Panc1 (cell line): ENCODE measurements at regions not wholly inside any gene's neighbourhood (a gene's known extent, or its start where the extent isn't known, plus 50 kb on each side); places are given as distances from the start of the nearest gene placed in this dataset.

ENCODE experiments used
- ATAC-seq: fragments of 200-7000 bp; cut with Tn5 transposase; 2 replicates; pipeline ENCODE4 v1.9.1; 2020; ENCODE audit warnings: mild to moderate bottlenecking, moderate library complexity
- BruUV-seq: library from RNA; stranded (reverse); fragments of 400-500 nt; replicated peaks from 2 replicates; lab custom pipeline; 2021; lab: Mats Ljungman, UMichigan
- CTCF ChIA-PET: fragments of 300-600 bp; sonication (Branson Sonifier 250); formaldehyde crosslinking; loops from one replicate; lab custom pipeline; 2022; ENCODE audit warnings: antibody characterized with exemption; lab: Charles Lee
- POLR2A ChIA-PET: fragments of 300-600 bp; sonication (Branson Sonifier 250); formaldehyde crosslinking; loops from one replicate; lab custom pipeline; 2022; ENCODE audit warnings: antibody characterized with exemption; lab: Charles Lee
- DNase-seq: peaks from one replicate; pipeline ENCODE4 v3.0.0-alpha.2; 2010; ENCODE audit warnings: low read depth, low spot score
- H3K27ac ChIP-seq: 2 replicates; pipeline ENCODE4 v1.5.1; 2011; ENCODE audit warnings: mild to moderate bottlenecking, low read length, inconsistent platforms
- H3K27me3 ChIP-seq: fragments of 200-500 bp; sonication (Bioruptor generic); 2 replicates; pipeline ENCODE4 v1.6.0; 2014; ENCODE audit warnings: low read length, inconsistent platforms; ENCODE audit not compliant: control insufficient read depth, insufficient read depth
- H3K36me3 ChIP-seq: fragments of 200-500 bp; sonication (Bioruptor generic); 2 replicates; pipeline ENCODE4 v1.5.1; 2014; ENCODE audit warnings: inconsistent platforms, mild to moderate bottlenecking, low read length, moderate library complexity; ENCODE audit not compliant: control insufficient read depth, insufficient read depth
- H3K4me1 ChIP-seq: 2 replicates; pipeline ENCODE4 v1.5.1; 2011; ENCODE audit warnings: inconsistent platforms, mild to moderate bottlenecking, low read length, moderate library complexity; ENCODE audit not compliant: control insufficient read depth, insufficient read depth
- H3K4me3 ChIP-seq, 2 experiments: 2 replicates each; pipeline ENCODE4 v1.5.1; 2011 to 2012; ENCODE audit warnings: low read depth in 2 of 2, low read length in 2 of 2, mild to moderate bottlenecking in 2 of 2, inconsistent platforms in 1 of 2, moderate library complexity in 1 of 2
- H3K9me3 ChIP-seq: fragments of 200-500 bp; sonication (Bioruptor generic); 2 replicates; pipeline ENCODE4 v1.5.1; 2014; ENCODE audit warnings: low read depth, mild to moderate bottlenecking, inconsistent platforms, low read length, moderate library complexity; ENCODE audit not compliant: control insufficient read depth, insufficient read depth
- POLR2AphosphoS5 ChIP-seq: IDR thresholded peaks from 2 replicates; pipeline ENCODE4 v1.6.1; 2012; ENCODE audit warnings: mild to moderate bottlenecking, low read depth, low read length, moderate library complexity
- SIN3A ChIP-seq: IDR thresholded peaks from 2 replicates; pipeline ENCODE4 v1.6.1; 2012; ENCODE audit warnings: low read depth, mild to moderate bottlenecking, low read length, moderate library complexity, borderline replicate concordance; ENCODE audit not compliant: insufficient read depth
- TCF7L2 ChIP-seq: IDR thresholded peaks from 2 replicates; pipeline ENCODE4 v1.6.1; 2011; ENCODE audit warnings: mild to moderate bottlenecking, low read depth, low read length, inconsistent platforms
- in situ Hi-C: cut with HindIII; loops from 2 replicates; pipeline ENCODE4 v1.10.0; 2016; ENCODE audit warnings: low sequenced_read_pairs, low pct_unique_long_range_greater_than_20kb
- intact Hi-C: fragments of 100-400 bp; cut with micrococcal nuclease; formaldehyde crosslinking; loops from one replicate; pipeline ENCODE4 v1.10.0; 2022; ENCODE audit not compliant: unreplicated experiment
- TF ChIP-seq, protein P1 (sequence below), 2 experiments: IDR thresholded peaks; 2 replicates each; pipeline ENCODE4 v1.6.1; 2011 to 2012; ENCODE audit warnings: low read depth in 2 of 2, control low read depth in 1 of 2, low read length in 1 of 2, mild to moderate bottlenecking in 1 of 2, moderate library complexity in 1 of 2; ENCODE audit not compliant: insufficient read depth in 1 of 2
- TF ChIP-seq, protein P2 (sequence below): fragments of 450-650 bp; IDR thresholded peaks from 2 replicates; pipeline ENCODE4 v1.5.1; 2017; ENCODE audit warnings: mild to moderate bottlenecking

GRCh38 chr2:52258038-52258437, 1226.1 kb upstream of the NRXN1 start:
- H3K4me1 ChIP-seq: no peaks in the 10 kb centered on the region
- H3K9me3 ChIP-seq: no peaks in the 10 kb centered on the region
- H3K27ac ChIP-seq: no peak overlapping the region
- intact Hi-C loops (no loop called here), in situ Hi-C loops (no loop called here)
- H3K27me3 ChIP-seq: no peaks in the 10 kb centered on the region
- no peaks in the 10 kb centered on the region for H3K36me3 ChIP-seq
- no peak for ATAC-seq
- no peak for TF ChIP-seq SIN3A
- TF ChIP-seq POLR2AphosphoS5: no peak
- TF ChIP-seq, protein P1, sequence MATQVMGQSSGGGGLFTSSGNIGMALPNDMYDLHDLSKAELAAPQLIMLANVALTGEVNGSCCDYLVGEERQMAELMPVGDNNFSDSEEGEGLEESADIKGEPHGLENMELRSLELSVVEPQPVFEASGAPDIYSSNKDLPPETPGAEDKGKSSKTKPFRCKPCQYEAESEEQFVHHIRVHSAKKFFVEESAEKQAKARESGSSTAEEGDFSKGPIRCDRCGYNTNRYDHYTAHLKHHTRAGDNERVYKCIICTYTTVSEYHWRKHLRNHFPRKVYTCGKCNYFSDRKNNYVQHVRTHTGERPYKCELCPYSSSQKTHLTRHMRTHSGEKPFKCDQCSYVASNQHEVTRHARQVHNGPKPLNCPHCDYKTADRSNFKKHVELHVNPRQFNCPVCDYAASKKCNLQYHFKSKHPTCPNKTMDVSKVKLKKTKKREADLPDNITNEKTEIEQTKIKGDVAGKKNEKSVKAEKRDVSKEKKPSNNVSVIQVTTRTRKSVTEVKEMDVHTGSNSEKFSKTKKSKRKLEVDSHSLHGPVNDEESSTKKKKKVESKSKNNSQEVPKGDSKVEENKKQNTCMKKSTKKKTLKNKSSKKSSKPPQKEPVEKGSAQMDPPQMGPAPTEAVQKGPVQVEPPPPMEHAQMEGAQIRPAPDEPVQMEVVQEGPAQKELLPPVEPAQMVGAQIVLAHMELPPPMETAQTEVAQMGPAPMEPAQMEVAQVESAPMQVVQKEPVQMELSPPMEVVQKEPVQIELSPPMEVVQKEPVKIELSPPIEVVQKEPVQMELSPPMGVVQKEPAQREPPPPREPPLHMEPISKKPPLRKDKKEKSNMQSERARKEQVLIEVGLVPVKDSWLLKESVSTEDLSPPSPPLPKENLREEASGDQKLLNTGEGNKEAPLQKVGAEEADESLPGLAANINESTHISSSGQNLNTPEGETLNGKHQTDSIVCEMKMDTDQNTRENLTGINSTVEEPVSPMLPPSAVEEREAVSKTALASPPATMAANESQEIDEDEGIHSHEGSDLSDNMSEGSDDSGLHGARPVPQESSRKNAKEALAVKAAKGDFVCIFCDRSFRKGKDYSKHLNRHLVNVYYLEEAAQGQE (IDR thresholded peaks at IDR 0.05; ENCODE audit: insufficient read depth in 1 of 2, low read depth in 2 of 2, low read length in 1 of 2): no peak
- TF ChIP-seq, protein P2, sequence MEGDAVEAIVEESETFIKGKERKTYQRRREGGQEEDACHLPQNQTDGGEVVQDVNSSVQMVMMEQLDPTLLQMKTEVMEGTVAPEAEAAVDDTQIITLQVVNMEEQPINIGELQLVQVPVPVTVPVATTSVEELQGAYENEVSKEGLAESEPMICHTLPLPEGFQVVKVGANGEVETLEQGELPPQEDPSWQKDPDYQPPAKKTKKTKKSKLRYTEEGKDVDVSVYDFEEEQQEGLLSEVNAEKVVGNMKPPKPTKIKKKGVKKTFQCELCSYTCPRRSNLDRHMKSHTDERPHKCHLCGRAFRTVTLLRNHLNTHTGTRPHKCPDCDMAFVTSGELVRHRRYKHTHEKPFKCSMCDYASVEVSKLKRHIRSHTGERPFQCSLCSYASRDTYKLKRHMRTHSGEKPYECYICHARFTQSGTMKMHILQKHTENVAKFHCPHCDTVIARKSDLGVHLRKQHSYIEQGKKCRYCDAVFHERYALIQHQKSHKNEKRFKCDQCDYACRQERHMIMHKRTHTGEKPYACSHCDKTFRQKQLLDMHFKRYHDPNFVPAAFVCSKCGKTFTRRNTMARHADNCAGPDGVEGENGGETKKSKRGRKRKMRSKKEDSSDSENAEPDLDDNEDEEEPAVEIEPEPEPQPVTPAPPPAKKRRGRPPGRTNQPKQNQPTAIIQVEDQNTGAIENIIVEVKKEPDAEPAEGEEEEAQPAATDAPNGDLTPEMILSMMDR: no peak
- TF ChIP-seq TCF7L2: no peak
- ChIA-PET POLR2A (no interaction called here), CTCF (no interaction called here)
- BruUV-seq: no TSS peak
- no peak overlapping the region for H3K4me3 ChIP-seq
- DNase-seq: no peak

DNA sequence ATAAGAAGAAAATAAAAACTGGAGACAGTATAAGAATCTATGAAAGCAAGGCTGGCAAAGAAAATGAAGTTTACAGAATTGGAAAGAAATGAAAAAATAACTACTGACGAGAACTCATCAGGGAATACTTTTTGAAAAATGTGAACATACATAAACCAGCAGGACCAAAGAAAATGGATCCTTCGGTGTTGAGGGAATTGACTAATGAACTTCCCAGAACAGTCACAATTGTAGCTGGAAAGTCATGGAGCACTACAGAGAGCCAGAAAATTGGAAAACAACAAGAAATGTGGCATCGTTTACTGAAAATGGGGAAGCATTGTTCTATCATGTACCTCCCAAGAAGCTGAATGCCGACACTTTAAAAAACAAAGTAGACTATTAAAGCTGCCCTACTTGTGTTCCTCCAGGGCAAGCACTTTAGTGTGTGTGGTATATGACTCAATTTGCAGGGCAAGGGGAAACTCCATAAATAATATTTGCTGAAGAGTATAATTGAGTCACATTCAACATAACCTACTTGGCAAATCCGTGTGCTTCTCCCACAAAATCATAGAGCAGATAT, 1221.6 kb upstream of the NRXN1 start:
- H3K9me3 ChIP-seq: no peaks in the 10 kb centered on the region
- no TSS peak for BruUV-seq
- no peak overlapping the region for H3K4me3 ChIP-seq
- no peaks in the 10 kb centered on the region for H3K4me1 ChIP-seq
- ChIA-PET CTCF (no interaction called here), POLR2A (interaction anchor here (0.6 kb wide), 1 partner anchor 782 kb away, joined by 4 read pairs; no protein-coding TSS in a partner anchor)
- no peak for DNase-seq
- no peak for ATAC-seq
- no peaks in the 10 kb centered on the region for H3K27me3 ChIP-seq
- H3K27ac ChIP-seq: no peak overlapping the region
- in situ Hi-C loops: no loop called here
- TF ChIP-seq, protein P2: no peak
- TF ChIP-seq POLR2AphosphoS5 (no peak), SIN3A (no peak), TCF7L2 (no peak)
- TF ChIP-seq, protein P1 (IDR thresholded peaks at IDR 0.05; ENCODE audit: insufficient read depth in 1 of 2, low read depth in 2 of 2, low read length in 1 of 2): no peak
- intact Hi-C loops: no loop called here
- H3K36me3 ChIP-seq: no peaks in the 10 kb centered on the region
